HCT116 (cell line): ENCODE measurements at regions not wholly inside any gene's neighbourhood (a gene's known extent, or its start where the extent isn't known, plus 50 kb on each side); places are given as distances from the start of the nearest gene placed in this dataset.

ENCODE experiments used
- ATAC-seq: fragments of 200-7000 bp; cut with Tn5 transposase; 2 replicates; pipeline ENCODE4 v1.9.1; 2020; ENCODE audit warnings: mild to moderate bottlenecking, moderate library complexity
- BruUV-seq: library from RNA; stranded (reverse); fragments of 400-500 nt; replicated peaks from 2 replicates; lab custom pipeline; 2021; lab: Mats Ljungman, UMichigan
- CTCF ChIA-PET: fragments of 300-600 bp; sonication (Branson Sonifier 250); formaldehyde crosslinking; loops from one replicate; lab custom pipeline; 2021; ENCODE audit warnings: antibody characterized with exemption; lab: Charles Lee
- POLR2A ChIA-PET: fragments of 300-600, 350-600 bp; sonication (Branson Sonifier 250); formaldehyde crosslinking; loops from one replicate; lab custom pipeline; 2021; ENCODE audit warnings: antibody characterized with exemption; lab: Charles Lee
- RAD21 ChIA-PET, 2 experiments: fragments of 300-600 bp; sonication (Branson Sonifier 250); formaldehyde crosslinking; loops; one replicate each; lab custom pipeline; 2023; ENCODE audit warnings: low total read pairs in 2 of 2; ENCODE audit not compliant: uncharacterized antibody in 2 of 2, unreplicated experiment in 2 of 2, low non-redundant PET in 1 of 2; lab: Charles Lee
- DNase-seq: peaks from one replicate; pipeline ENCODE4 v3.0.0-alpha.2; 2010; ENCODE audit warnings: low read depth, low spot score
- H2AFZ ChIP-seq: fragments of 200-600 bp; shearing (Covaris generic), sonication (generic); 2 replicates; pipeline ENCODE4 v1.6.1; 2017; ENCODE audit warnings: low read depth, mixed run types, mixed read lengths, antibody characterized with exemption, low read length; ENCODE audit not compliant: poor library complexity, severe bottlenecking
- H3K27ac ChIP-seq: 2 replicates; pipeline ENCODE4 v1.5.1; 2012; ENCODE audit warnings: low read depth, low read length
- H3K27me3 ChIP-seq: fragments of 200-600 bp; sonication (generic); 2 replicates; pipeline ENCODE4 v1.6.1; 2016; ENCODE audit warnings: mixed run types, low read length, mixed read lengths; ENCODE audit not compliant: insufficient read depth
- H3K36me3 ChIP-seq, 2 experiments: fragments of 200-500 bp in 1 of 2; fragments of 200-600 bp in 1 of 2; sonication (Bioruptor generic) in 1 of 2; sonication (generic) in 1 of 2; 2 replicates each; pipeline versions ENCODE4 v1.5.1 to v1.6.1; 2014 to 2016; ENCODE audit warnings: low read length in 2 of 2, inconsistent platforms in 1 of 2, mixed read lengths in 1 of 2, mixed run types in 1 of 2; ENCODE audit not compliant: insufficient read depth in 2 of 2, control insufficient read depth in 1 of 2
- H3K4me1 ChIP-seq, 2 experiments: fragments of 200-600 bp in 1 of 2; sonication (generic) in 1 of 2; 2 replicates each; pipeline versions ENCODE4 v1.5.1 to v1.6.1; 2012 to 2017; ENCODE audit warnings: low read length in 2 of 2, inconsistent platforms in 1 of 2, mild to moderate bottlenecking in 1 of 2, mixed read lengths in 1 of 2, mixed run types in 1 of 2, moderate library complexity in 1 of 2; ENCODE audit not compliant: insufficient read depth in 2 of 2, control insufficient read depth in 1 of 2
- H3K4me2 ChIP-seq: fragments of 200-600 bp; sonication (generic); 2 replicates; pipeline ENCODE4 v1.6.1; 2017; ENCODE audit warnings: mixed run types, low read length, mixed read lengths
- H3K4me3 ChIP-seq, 2 experiments: fragments of 200-600 bp in 1 of 2; sonication (generic) in 1 of 2; replicated peaks in 1 of 2; 2 replicates each; pipeline ENCODE4 v1.5.1; 2011 to 2016; ENCODE audit warnings: low read length in 2 of 2, control low read depth in 1 of 2, low read depth in 1 of 2, mild to moderate bottlenecking in 1 of 2, mixed read lengths in 1 of 2, mixed run types in 1 of 2
- H3K79me2 ChIP-seq: fragments of 200-600 bp; sonication (generic); 2 replicates; pipeline ENCODE4 v1.6.1; 2017; ENCODE audit warnings: mild to moderate bottlenecking, mixed run types, low read length, moderate library complexity, mixed read lengths; ENCODE audit not compliant: insufficient read depth
- H3K9ac ChIP-seq: fragments of 200-600 bp; sonication (generic); 2 replicates; pipeline ENCODE4 v1.6.1; 2016; ENCODE audit warnings: low read length, mixed read lengths
- H3K9me2 ChIP-seq: fragments of 200-600 bp; sonication (generic), shearing (Covaris generic); 2 replicates; pipeline ENCODE4 v1.6.1; 2017; ENCODE audit warnings: mixed run types, mild to moderate bottlenecking, moderate library complexity; ENCODE audit not compliant: insufficient read depth
- H3K9me3 ChIP-seq, 2 experiments: fragments of 200-500 bp in 1 of 2; fragments of 200-600 bp in 1 of 2; sonication (Bioruptor generic) in 1 of 2; sonication (generic) in 1 of 2; 2 replicates each; pipeline ENCODE4 v1.6.1; 2014 to 2017; ENCODE audit warnings: low read length in 2 of 2, mixed read lengths in 2 of 2, inconsistent platforms in 1 of 2, low read depth in 1 of 2, mild to moderate bottlenecking in 1 of 2, mixed run types in 1 of 2, moderate library complexity in 1 of 2; ENCODE audit not compliant: control insufficient read depth in 1 of 2, insufficient read depth in 1 of 2
- H4K20me1 ChIP-seq: fragments of 200-600 bp; sonication (generic), shearing (Covaris generic); 2 replicates; pipeline ENCODE4 v1.6.1; 2017; ENCODE audit warnings: mixed run types, mild to moderate bottlenecking, moderate library complexity; ENCODE audit not compliant: insufficient read depth
- CEBPB ChIP-seq: IDR thresholded peaks from 2 replicates; pipeline ENCODE4 v1.6.1; 2012; ENCODE audit warnings: low read depth
- EGR1 ChIP-seq: IDR thresholded peaks from 2 replicates; pipeline ENCODE4 v1.6.1; 2012; ENCODE audit warnings: low read depth
- ELF1 ChIP-seq: IDR thresholded peaks from 2 replicates; pipeline ENCODE4 v1.6.1; 2012; ENCODE audit warnings: low read depth, borderline replicate concordance
- EZH2 ChIP-seq: fragments of 200-600 bp; sonication (generic); IDR thresholded peaks from 2 replicates; pipeline ENCODE4 v1.6.1; 2017; ENCODE audit warnings: antibody characterized with exemption, mixed run types
- EZH2phosphoT487 ChIP-seq: fragments of 200-600 bp; IDR thresholded peaks from 2 replicates; pipeline ENCODE4 v1.6.1; 2018; ENCODE audit warnings: antibody characterized with exemption, borderline replicate concordance
- FOSL1 ChIP-seq: IDR thresholded peaks from 2 replicates; pipeline ENCODE4 v1.6.1; 2012; ENCODE audit warnings: low read depth
- POLR2A ChIP-seq: IDR thresholded peaks from 2 replicates; pipeline ENCODE4 v1.7.0; 2011; ENCODE audit warnings: borderline replicate concordance; ENCODE audit not compliant: insufficient read depth, insufficient read length; ENCODE audit errors: extremely low read depth
- POLR2AphosphoS5 ChIP-seq: IDR thresholded peaks from 2 replicates; pipeline ENCODE4 v1.6.1; 2011; ENCODE audit warnings: mild to moderate bottlenecking, low read depth, low read length, moderate library complexity
- RAD21 ChIP-seq: IDR thresholded peaks from 2 replicates; pipeline ENCODE4 v1.6.1; 2012; ENCODE audit warnings: low read depth, mild to moderate bottlenecking
- SP1 ChIP-seq: IDR thresholded peaks from 2 replicates; pipeline ENCODE4 v1.6.1; 2012; ENCODE audit warnings: low read depth
- YY1 ChIP-seq: IDR thresholded peaks from 2 replicates; pipeline ENCODE4 v1.6.1; 2011; ENCODE audit warnings: low read length, low read depth, moderate library complexity, mild to moderate bottlenecking; ENCODE audit not compliant: insufficient replicate concordance; ENCODE audit errors: extremely low read depth
- ZFX ChIP-seq: fragments of 450-650 bp; IDR thresholded peaks from 2 replicates; pipeline ENCODE4 v1.6.1; 2017
- intact Hi-C: fragments of 100-400 bp; cut with micrococcal nuclease; formaldehyde crosslinking; loops from 2 replicates; pipeline ENCODE4 v1.10.0; 2022
- TF ChIP-seq, protein P1 (sequence below): IDR thresholded peaks from 2 replicates; pipeline ENCODE4 v1.6.1; 2012

- no peak for DNase-seq
- TF ChIP-seq CEBPB (no peak), POLR2A (no peak), EGR1 (no peak), RAD21 (no peak), YY1 (no peak), EZH2phosphoT487 (no peak)
- Histone ChIP-seq H2AFZ (no peak overlapping the region), H4K20me1 (no peaks in the 10 kb centered on the region), H3K9me3 (no peaks in the 10 kb centered on the region; a peak in 1 of 4 replicates), H3K4me3 (no peak overlapping the region), H3K36me3 (no peaks in the 10 kb centered on the region), H3K4me2 (no peak overlapping the region), H3K27ac (no peak overlapping the region), H3K27me3 (no peaks in the 10 kb centered on the region), H3K9ac (no peak overlapping the region), H3K4me1 (no peaks in the 10 kb centered on the region), H3K9me2 (no peaks in the 10 kb centered on the region), H3K79me2 (no peaks in the 10 kb centered on the region)
- ATAC-seq = no peak
- intact Hi-C loops = no loop called here
- ChIA-PET RAD21 (no interaction called here), POLR2A (no interaction called here), CTCF (no interaction called here)
- no TSS peak for BruUV-seq
Observed at GRCh38 chr3:25173606-25174005, 254.5 kb upstream of the RARB start.

GRCh38 chr3:25174251-25174650 is 253.8 kb upstream of the RARB start:
- H3K4me2 ChIP-seq = no peak overlapping the region
- H3K9me3 ChIP-seq = no peaks in the 10 kb centered on the region; a peak in 1 of 4 replicates
- intact Hi-C loops = no loop called here
- no peak overlapping the region for H3K4me3 ChIP-seq
- H3K4me1 ChIP-seq = no peaks in the 10 kb centered on the region
- ChIA-PET RAD21 (no interaction called here), POLR2A (no interaction called here), CTCF (no interaction called here)
- H4K20me1 ChIP-seq = no peaks in the 10 kb centered on the region
- no peak for DNase-seq
- no peaks in the 10 kb centered on the region for H3K79me2 ChIP-seq
- no peaks in the 10 kb centered on the region for H3K9me2 ChIP-seq
- H3K27ac ChIP-seq = no peak overlapping the region
- no peak for ATAC-seq
- no peak overlapping the region for H2AFZ ChIP-seq
- H3K9ac ChIP-seq = no peak overlapping the region
- BruUV-seq = no TSS peak
- H3K36me3 ChIP-seq = no peaks in the 10 kb centered on the region
- no peaks in the 10 kb centered on the region for H3K27me3 ChIP-seq
- no peak for TF ChIP-seq POLR2AphosphoS5
- TF ChIP-seq SP1 = no peak
- TF ChIP-seq RAD21 = no peak
- TF ChIP-seq EZH2 = no peak
- TF ChIP-seq, protein P1, sequence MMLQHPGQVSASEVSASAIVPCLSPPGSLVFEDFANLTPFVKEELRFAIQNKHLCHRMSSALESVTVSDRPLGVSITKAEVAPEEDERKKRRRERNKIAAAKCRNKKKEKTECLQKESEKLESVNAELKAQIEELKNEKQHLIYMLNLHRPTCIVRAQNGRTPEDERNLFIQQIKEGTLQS = no peak
- no peak for TF ChIP-seq FOSL1
- no peak for TF ChIP-seq ELF1
- no peak for TF ChIP-seq ZFX
